ENCODE measurements at regions not wholly inside any gene's neighbourhood (a gene's known extent, or its start where the extent isn't known, plus 50 kb on each side); places are given as distances from the start of the nearest gene placed in this dataset.

GRCh38 chr1:55588309-55588708, 373.1 kb upstream of the USP24 start:
- H3K27ac ChIP-seq, result no peak overlapping the region
- no peak for TF ChIP-seq CTCF (conservative IDR thresholded peaks at IDR 0.05)

GRCh38 chr1:55586771-55587170, 371.6 kb upstream of the USP24 start:
- no peak overlapping the region for H3K27ac ChIP-seq
- TF ChIP-seq CTCF (conservative IDR thresholded peaks at IDR 0.05), result no peak

GRCh38 chr1:55585402-55585792, 370.2 kb upstream of the USP24 start:
- no peak for TF ChIP-seq CTCF (conservative IDR thresholded peaks at IDR 0.05)

GRCh38 chr1:55584526-55585401, 369.6 kb upstream of the USP24 start:
- peak; percentile 49 for TF ChIP-seq CTCF (conservative IDR thresholded peaks at IDR 0.05)
- no peak overlapping the region for H3K27ac ChIP-seq

More at GRCh38 chr1:55585402-55585792, 370.2 kb upstream of the USP24 start:
- H3K27ac ChIP-seq, result no peak overlapping the region

- no peak for TF ChIP-seq CTCF (conservative IDR thresholded peaks at IDR 0.05)
- H3K27ac ChIP-seq, result no peak overlapping the region
Measured at GRCh38 chr1:55582084-55582483, 366.9 kb upstream of the USP24 start.

- TF ChIP-seq CTCF (conservative IDR thresholded peaks at IDR 0.05), result no peak
- no peak overlapping the region for H3K27ac ChIP-seq
Measured at GRCh38 chr1:55580845-55581332, 365.7 kb upstream of the USP24 start.

- TF ChIP-seq CTCF (conservative IDR thresholded peaks at IDR 0.05), result no peak
- no peak overlapping the region for H3K27ac ChIP-seq
Measured at GRCh38 chr1:55579332-55580001, 364.3 kb upstream of the USP24 start.

Measured in VCaP (cell line).